ENCODE measurements at regions not wholly inside any gene's neighbourhood (a gene's known extent, or its start where the extent isn't known, plus 50 kb on each side); places are given as distances from the start of the nearest gene placed in this dataset.
"Not testable (repeated sequence)": the region's sequence is repeated elsewhere in the genome, so short reads cannot be mapped to it uniquely, and the experiment has no call there.

GRCh38 chr13:78137404-78138142 lies 218.9 kb upstream of the EDNRB start:
- Histone ChIP-seq H3K9me3 (ENCODE audit: control insufficient read depth, low read depth, low read length) (no peaks in the 10 kb centered on the region), H3K36me3 (ENCODE audit: control insufficient read depth, low read depth, low read length) (no peaks in the 10 kb centered on the region), H3K27me3 (ENCODE audit: control insufficient read depth, insufficient read depth, low read length) (no peaks in the 10 kb centered on the region), H3K4me3 (ENCODE audit: low read length) (no peak overlapping the region), H3K9ac (ENCODE audit: low read length) (no peak overlapping the region), H3K4me1 (ENCODE audit: control insufficient read depth, low read depth, low read length) (no peaks in the 10 kb centered on the region), H3K27ac (ENCODE audit: low read length) (no peak overlapping the region)

GRCh38 chr13:78136966-78137365 lies 218.3 kb upstream of the EDNRB start:
- Histone ChIP-seq H3K27ac (ENCODE audit: low read length) (no peak overlapping the region), H3K4me1 (ENCODE audit: control insufficient read depth, low read depth, low read length) (no peaks in the 10 kb centered on the region), H3K4me3 (ENCODE audit: low read length) (no peak overlapping the region), H3K9ac (ENCODE audit: low read length) (no peak overlapping the region), H3K9me3 (ENCODE audit: control insufficient read depth, low read depth, low read length) (no peaks in the 10 kb centered on the region), H3K36me3 (ENCODE audit: control insufficient read depth, low read depth, low read length) (no peaks in the 10 kb centered on the region), H3K27me3 (ENCODE audit: control insufficient read depth, insufficient read depth, low read length) (no peaks in the 10 kb centered on the region)

GRCh38 chr13:78133511-78133910 lies 214.9 kb upstream of the EDNRB start:
- H3K27me3 ChIP-seq (ENCODE audit: control insufficient read depth, insufficient read depth, low read length) = no peaks in the 10 kb centered on the region
- H3K9ac ChIP-seq (ENCODE audit: low read length) = no peak overlapping the region
- no peak overlapping the region for H3K27ac ChIP-seq (ENCODE audit: low read length)
- no peak overlapping the region for H3K4me3 ChIP-seq (ENCODE audit: low read length)
- H3K4me1 ChIP-seq (ENCODE audit: control insufficient read depth, low read depth, low read length) = peaks cover 12% of the 10 kb centered on the region
- no peaks in the 10 kb centered on the region for H3K9me3 ChIP-seq (ENCODE audit: control insufficient read depth, low read depth, low read length)
- no peaks in the 10 kb centered on the region for H3K36me3 ChIP-seq (ENCODE audit: control insufficient read depth, low read depth, low read length)

- Histone ChIP-seq H3K4me3 (ENCODE audit: low read length) (no peak overlapping the region), H3K9me3 (ENCODE audit: control insufficient read depth, low read depth, low read length) (no peaks in the 10 kb centered on the region), H3K27ac (ENCODE audit: low read length) (no peak overlapping the region), H3K9ac (ENCODE audit: low read length) (no peak overlapping the region), H3K27me3 (ENCODE audit: control insufficient read depth, insufficient read depth, low read length) (no peaks in the 10 kb centered on the region), H3K36me3 (ENCODE audit: control insufficient read depth, low read depth, low read length) (no peaks in the 10 kb centered on the region), H3K4me1 (ENCODE audit: control insufficient read depth, low read depth, low read length) (peaks cover 15% of the 10 kb centered on the region)
Observed at GRCh38 chr13:78131811-78132210, 213.2 kb upstream of the EDNRB start.

GRCh38 chr13:78131346-78131745 lies 212.7 kb upstream of the EDNRB start:
- Histone ChIP-seq H3K4me1 (ENCODE audit: control insufficient read depth, low read depth, low read length) (peaks cover 15% of the 10 kb centered on the region), H3K4me3 (ENCODE audit: low read length) (no peak overlapping the region), H3K36me3 (ENCODE audit: control insufficient read depth, low read depth, low read length) (no peaks in the 10 kb centered on the region), H3K27ac (ENCODE audit: low read length) (no peak overlapping the region), H3K9ac (ENCODE audit: low read length) (no peak overlapping the region), H3K27me3 (ENCODE audit: control insufficient read depth, insufficient read depth, low read length) (no peaks in the 10 kb centered on the region), H3K9me3 (ENCODE audit: control insufficient read depth, low read depth, low read length) (no peaks in the 10 kb centered on the region)

- Histone ChIP-seq H3K27me3 (ENCODE audit: control insufficient read depth, insufficient read depth, low read length) (no peaks in the 10 kb centered on the region), H3K27ac (ENCODE audit: low read length) (no peak overlapping the region), H3K9me3 (ENCODE audit: control insufficient read depth, low read depth, low read length) (no peaks in the 10 kb centered on the region), H3K4me1 (ENCODE audit: control insufficient read depth, low read depth, low read length) (peaks cover 15% of the 10 kb centered on the region), H3K4me3 (ENCODE audit: low read length) (no peak overlapping the region), H3K36me3 (ENCODE audit: control insufficient read depth, low read depth, low read length) (no peaks in the 10 kb centered on the region), H3K9ac (ENCODE audit: low read length) (no peak overlapping the region)
Observed at GRCh38 chr13:78129823-78130222, 211.2 kb upstream of the EDNRB start.

- Histone ChIP-seq H3K4me1 (ENCODE audit: control insufficient read depth, low read depth, low read length) (peaks cover 15% of the 10 kb centered on the region), H3K9me3 (ENCODE audit: control insufficient read depth, low read depth, low read length) (no peaks in the 10 kb centered on the region), H3K27ac (ENCODE audit: low read length) (no peak overlapping the region), H3K4me3 (ENCODE audit: low read length) (no peak overlapping the region), H3K36me3 (ENCODE audit: control insufficient read depth, low read depth, low read length) (no peaks in the 10 kb centered on the region), H3K9ac (ENCODE audit: low read length) (no peak overlapping the region), H3K27me3 (ENCODE audit: control insufficient read depth, insufficient read depth, low read length) (no peaks in the 10 kb centered on the region)
Observed at GRCh38 chr13:78129359-78129758, 210.7 kb upstream of the EDNRB start.

GRCh38 chr13:78121459-78122348 lies 203.1 kb upstream of the EDNRB start:
- Histone ChIP-seq H3K36me3 (ENCODE audit: control insufficient read depth, low read depth, low read length) (no peaks in the 10 kb centered on the region), H3K27me3 (ENCODE audit: control insufficient read depth, insufficient read depth, low read length) (no peaks in the 10 kb centered on the region), H3K27ac (ENCODE audit: low read length) (no peak overlapping the region), H3K4me1 (ENCODE audit: control insufficient read depth, low read depth, low read length) (peaks cover 21% of the 10 kb centered on the region), H3K4me3 (ENCODE audit: low read length) (no peak overlapping the region), H3K9me3 (ENCODE audit: control insufficient read depth, low read depth, low read length) (no peaks in the 10 kb centered on the region), H3K9ac (ENCODE audit: low read length) (no peak overlapping the region)

- Histone ChIP-seq H3K4me1 (ENCODE audit: control insufficient read depth, low read depth, low read length) (peaks cover 21% of the 10 kb centered on the region), H3K36me3 (ENCODE audit: control insufficient read depth, low read depth, low read length) (no peaks in the 10 kb centered on the region), H3K9me3 (ENCODE audit: control insufficient read depth, low read depth, low read length) (no peaks in the 10 kb centered on the region), H3K4me3 (ENCODE audit: low read length) (no peak overlapping the region), H3K9ac (ENCODE audit: low read length) (no peak overlapping the region), H3K27ac (ENCODE audit: low read length) (no peak overlapping the region), H3K27me3 (ENCODE audit: control insufficient read depth, insufficient read depth, low read length) (no peaks in the 10 kb centered on the region)
Observed at GRCh38 chr13:78121001-78121400, 202.4 kb upstream of the EDNRB start.

GRCh38 chr13:78120144-78120543 lies 201.5 kb upstream of the EDNRB start:
- not testable (repeated sequence) for H3K27ac ChIP-seq (ENCODE audit: low read length)

GRCh38 chr13:78117070-78117469 lies 198.4 kb upstream of the EDNRB start:
- not testable (repeated sequence) for H3K27me3 ChIP-seq (ENCODE audit: control insufficient read depth, insufficient read depth, low read length); H3K9ac ChIP-seq (ENCODE audit: low read length); H3K36me3 ChIP-seq (ENCODE audit: control insufficient read depth, low read depth, low read length); H3K27ac ChIP-seq (ENCODE audit: low read length); H3K9me3 ChIP-seq (ENCODE audit: control insufficient read depth, low read depth, low read length); H3K4me3 ChIP-seq (ENCODE audit: low read length)
- H3K4me1 ChIP-seq (ENCODE audit: control insufficient read depth, low read depth, low read length) = peaks cover 11% of the 10 kb centered on the region

More at GRCh38 chr13:78120144-78120543, 201.5 kb upstream of the EDNRB start:
- H3K36me3 ChIP-seq (ENCODE audit: control insufficient read depth, low read depth, low read length); H3K4me3 ChIP-seq (ENCODE audit: low read length); H3K9ac ChIP-seq (ENCODE audit: low read length); H3K9me3 ChIP-seq (ENCODE audit: control insufficient read depth, low read depth, low read length); H3K27me3 ChIP-seq (ENCODE audit: control insufficient read depth, insufficient read depth, low read length): not testable (repeated sequence)
- peaks cover 21% of the 10 kb centered on the region for H3K4me1 ChIP-seq (ENCODE audit: control insufficient read depth, low read depth, low read length)
